Smooth muscle cell of the brain vasculature (primary cell): ENCODE measurements at regions not wholly inside any gene's neighbourhood (a gene's known extent, or its start where the extent isn't known, plus 50 kb on each side); places are given as distances from the start of the nearest gene placed in this dataset.

Source experiments
- DNase-seq: peaks from one replicate; pipeline ENCODE4 v3.0.0-alpha.2; 2012; ENCODE audit warnings: low read depth, low spot score

- no peak for DNase-seq
These were observed 628.0 kb upstream of the ADAMTS16 start for GRCh38 chr5:4511996-4512656.

GRCh38 chr5:4513381-4513780 is 626.7 kb upstream of the ADAMTS16 start:
- no peak for DNase-seq

GRCh38 chr5:4514067-4514648 is 626.0 kb upstream of the ADAMTS16 start:
- no peak for DNase-seq

GRCh38 chr5:4518903-4519672 is 621.0 kb upstream of the ADAMTS16 start:
- no peak for DNase-seq

- no peak for DNase-seq
These were observed 619.6 kb upstream of the ADAMTS16 start for GRCh38 chr5:4520559-4520958.

GRCh38 chr5:4523038-4523437 is 617.1 kb upstream of the ADAMTS16 start:
- no peak for DNase-seq

- no peak for DNase-seq
These were observed 608.1 kb upstream of the ADAMTS16 start for GRCh38 chr5:4531756-4532704.

GRCh38 chr5:4532705-4533080 is 607.4 kb upstream of the ADAMTS16 start:
- no peak for DNase-seq

- no peak for DNase-seq
These were observed 606.5 kb upstream of the ADAMTS16 start for GRCh38 chr5:4533457-4534105.

GRCh38 chr5:4537489-4537888 is 602.6 kb upstream of the ADAMTS16 start:
- no peak for DNase-seq

GRCh38 chr5:4540375-4541173 is 599.6 kb upstream of the ADAMTS16 start:
- DNase-seq, result no peak

GRCh38 chr5:4541334-4541733 is 598.8 kb upstream of the ADAMTS16 start:
- DNase-seq, result no peak

- DNase-seq, result no peak
These were observed 597.9 kb upstream of the ADAMTS16 start for GRCh38 chr5:4542145-4542778.

- DNase-seq, result no peak
These were observed 596.0 kb upstream of the ADAMTS16 start for GRCh38 chr5:4544049-4544670.

GRCh38 chr5:4547547-4547946 is 592.6 kb upstream of the ADAMTS16 start:
- DNase-seq, result no peak

- DNase-seq, result no peak
These were observed 591.8 kb upstream of the ADAMTS16 start for GRCh38 chr5:4548341-4548740.

GRCh38 chr5:4549351-4549750 is 590.8 kb upstream of the ADAMTS16 start:
- no peak for DNase-seq

- DNase-seq, result no peak
These were observed 589.1 kb upstream of the ADAMTS16 start for GRCh38 chr5:4551034-4551433.

GRCh38 chr5:4553130-4553529 is 587.0 kb upstream of the ADAMTS16 start:
- DNase-seq, result no peak

GRCh38 chr5:4553978-4554377 is 586.2 kb upstream of the ADAMTS16 start:
- DNase-seq, result no peak
